ENCODE measurements at regions not wholly inside any gene's neighbourhood (a gene's known extent, or its start where the extent isn't known, plus 50 kb on each side); places are given as distances from the start of the nearest gene placed in this dataset.

DNA sequence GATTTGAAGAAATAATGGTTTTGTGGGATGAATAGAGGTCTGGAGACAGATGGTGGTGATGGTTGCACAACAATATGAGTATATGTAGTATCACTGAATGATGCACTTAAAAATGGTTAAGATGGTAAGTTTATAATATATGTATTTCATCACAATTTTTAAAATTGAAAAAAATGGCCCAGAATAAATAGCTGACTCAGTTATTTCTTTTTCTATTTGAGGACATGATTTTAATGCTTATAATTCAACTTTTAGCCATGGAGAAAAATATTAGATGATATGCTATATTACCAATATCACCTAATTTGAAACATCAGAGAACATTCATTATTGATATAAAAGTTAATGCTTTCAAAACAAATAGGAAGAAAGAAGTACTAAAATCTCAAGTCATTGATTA, 339.8 kb upstream of the LINC00305 start:
- TF ChIP-seq, protein P1, sequence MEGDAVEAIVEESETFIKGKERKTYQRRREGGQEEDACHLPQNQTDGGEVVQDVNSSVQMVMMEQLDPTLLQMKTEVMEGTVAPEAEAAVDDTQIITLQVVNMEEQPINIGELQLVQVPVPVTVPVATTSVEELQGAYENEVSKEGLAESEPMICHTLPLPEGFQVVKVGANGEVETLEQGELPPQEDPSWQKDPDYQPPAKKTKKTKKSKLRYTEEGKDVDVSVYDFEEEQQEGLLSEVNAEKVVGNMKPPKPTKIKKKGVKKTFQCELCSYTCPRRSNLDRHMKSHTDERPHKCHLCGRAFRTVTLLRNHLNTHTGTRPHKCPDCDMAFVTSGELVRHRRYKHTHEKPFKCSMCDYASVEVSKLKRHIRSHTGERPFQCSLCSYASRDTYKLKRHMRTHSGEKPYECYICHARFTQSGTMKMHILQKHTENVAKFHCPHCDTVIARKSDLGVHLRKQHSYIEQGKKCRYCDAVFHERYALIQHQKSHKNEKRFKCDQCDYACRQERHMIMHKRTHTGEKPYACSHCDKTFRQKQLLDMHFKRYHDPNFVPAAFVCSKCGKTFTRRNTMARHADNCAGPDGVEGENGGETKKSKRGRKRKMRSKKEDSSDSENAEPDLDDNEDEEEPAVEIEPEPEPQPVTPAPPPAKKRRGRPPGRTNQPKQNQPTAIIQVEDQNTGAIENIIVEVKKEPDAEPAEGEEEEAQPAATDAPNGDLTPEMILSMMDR (IDR thresholded peaks at IDR 0.05; ENCODE audit: low read depth, low read length, poor library complexity, severe bottlenecking), result no peak
- no peak for TF ChIP-seq EZH2phosphoT487 (IDR thresholded peaks at IDR 0.05; ENCODE audit: borderline replicate concordance, low read length)
